Hindlimb muscle (tissue), 1 donor: ENCODE measurements at regions not wholly inside any gene's neighbourhood (a gene's known extent, or its start where the extent isn't known, plus 50 kb on each side); places are given as distances from the start of the nearest gene placed in this dataset.
A peak's percentile ranks its signal among the peaks of the same experiment; 100 is the strongest.

Experiments used
- DNase-seq: peaks from one replicate; pipeline ENCODE4 v3.0.0-alpha.2; 2013

- peak; percentile 45 for DNase-seq
Observed at GRCh38 chr15:97909291-97909891, 51.1 kb upstream of the ARRDC4 start.
